Gastrocnemius medialis (tissue), 4 donors: ENCODE measurements at regions not wholly inside any gene's neighbourhood (a gene's known extent, or its start where the extent isn't known, plus 50 kb on each side); places are given as distances from the start of the nearest gene placed in this dataset.
"Not testable (repeated sequence)": the region's sequence is repeated elsewhere in the genome, so short reads cannot be mapped to it uniquely, and the experiment has no call there.

Experiments used
- ATAC-seq, 2 donors: fragments of 150-250 bp; one replicate each; pipeline ENCODE4 v1.9.1; 2016
- DNase-seq, 2 donors: peaks; one replicate each; pipeline ENCODE4 v3.0.0-alpha.2; 2019
- H3K27ac ChIP-seq, 4 donors: fragments of 200-600 bp; sonication (generic); 1 replicate in 1 of 4; 2 replicates in 3 of 4; pipeline ENCODE4 v1.5.1; 2016 to 2018; ENCODE audit warnings: mild to moderate bottlenecking in 2 of 4, moderate library complexity in 1 of 4
- H3K27me3 ChIP-seq, 3 donors: fragments of 200-600 bp; sonication (generic) in 2 of 3; 1 replicate in 1 of 3; 2 replicates in 2 of 3; pipeline versions ENCODE4 v1.5.1 to v1.6.0; 2016 to 2019; ENCODE audit warnings: mild to moderate bottlenecking in 1 of 3, moderate library complexity in 1 of 3
- H3K36me3 ChIP-seq, 2 donors: fragments of 200-600 bp; sonication (generic) in 1 of 2; one replicate each; pipeline ENCODE4 v1.5.1; 2017 to 2018
- H3K4me1 ChIP-seq, 2 donors: fragments of 200-600 bp; sonication (generic) in 1 of 2; one replicate each; pipeline ENCODE4 v1.5.1; 2016 to 2017; ENCODE audit warnings: mild to moderate bottlenecking in 2 of 2
- H3K4me3 ChIP-seq, 4 donors: fragments of 200-600 bp; sonication (generic) in 3 of 4; 1 replicate in 1 of 4; 2 replicates in 3 of 4; pipeline ENCODE4 v1.5.1; 2016 to 2019; ENCODE audit warnings: mild to moderate bottlenecking in 2 of 4
- H3K9me3 ChIP-seq, 3 donors: fragments of 200-600 bp; sonication (generic) in 2 of 3; 1 replicate in 1 of 3; 2 replicates in 2 of 3; pipeline ENCODE4 v1.5.1; 2016 to 2019
- POLR2A ChIP-seq, 2 donors: fragments of 450-650 bp; IDR thresholded peaks; one replicate each; pipeline ENCODE4 v1.6.1; 2017; ENCODE audit warnings: antibody characterized with exemption in 2 of 2, mild to moderate bottlenecking in 2 of 2, moderate library complexity in 2 of 2
- in situ Hi-C, 4 donors: fragments of 200-750 bp; cut with MboI; loops; one replicate each; pipeline versions ENCODE4 v1.15.0 to v1.8.0; 2017; ENCODE audit warnings: low sequenced_read_pairs in 4 of 4
- intact Hi-C: fragments of 100-400 bp; cut with DNase I; formaldehyde crosslinking; loops from one replicate; pipeline ENCODE4 v1.15.1; 2023; ENCODE audit warnings: low total_unique reads
- TF ChIP-seq, protein P1 (sequence below), 5 experiments: fragments of 450-650 bp in 3 of 5; fragments of 200-600 bp in 2 of 5; sonication (generic) in 2 of 5; IDR thresholded peaks in 4 of 5; conservative IDR thresholded peaks in 1 of 5; 1 replicate in 4 of 5; 2 replicates in 1 of 5; pipeline ENCODE4 v1.5.1; 2016 to 2019; ENCODE audit warnings: antibody characterized with exemption in 5 of 5, mild to moderate bottlenecking in 3 of 5, moderate library complexity in 3 of 5

DNA sequence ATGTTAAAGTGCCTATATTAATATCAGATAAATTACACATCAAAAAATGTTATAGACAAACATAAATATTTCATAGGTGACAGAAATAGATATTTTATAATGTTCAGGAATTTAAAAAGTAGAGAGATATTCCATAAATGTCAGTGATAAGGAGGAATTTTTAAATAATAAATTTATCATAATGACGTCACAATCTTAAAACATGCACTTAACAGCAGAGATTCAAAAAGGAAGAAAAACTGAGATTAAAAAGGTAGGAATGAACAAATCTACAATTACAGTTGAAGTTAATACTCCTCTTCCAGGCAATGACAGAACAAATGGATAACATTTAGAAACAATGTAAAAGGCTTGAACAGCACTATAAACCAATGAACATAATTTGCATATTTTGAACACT lies 345.4 kb upstream of the NOX3 start:
- DNase-seq (no peak), ATAC-seq (no peak)
- intact Hi-C loops (no loop called here), in situ Hi-C loops (no loop called here)
- Histone ChIP-seq H3K9me3 (no peaks in the 10 kb centered on the region), H3K36me3 (no peaks in the 10 kb centered on the region), H3K27ac (no peak overlapping the region), H3K4me3 (no peak overlapping the region), H3K4me1 (no peaks in the 10 kb centered on the region), H3K27me3 (no peaks in the 10 kb centered on the region)
- TF ChIP-seq POLR2A (IDR thresholded peaks at IDR 0.05) = no peak
- TF ChIP-seq, protein P1, sequence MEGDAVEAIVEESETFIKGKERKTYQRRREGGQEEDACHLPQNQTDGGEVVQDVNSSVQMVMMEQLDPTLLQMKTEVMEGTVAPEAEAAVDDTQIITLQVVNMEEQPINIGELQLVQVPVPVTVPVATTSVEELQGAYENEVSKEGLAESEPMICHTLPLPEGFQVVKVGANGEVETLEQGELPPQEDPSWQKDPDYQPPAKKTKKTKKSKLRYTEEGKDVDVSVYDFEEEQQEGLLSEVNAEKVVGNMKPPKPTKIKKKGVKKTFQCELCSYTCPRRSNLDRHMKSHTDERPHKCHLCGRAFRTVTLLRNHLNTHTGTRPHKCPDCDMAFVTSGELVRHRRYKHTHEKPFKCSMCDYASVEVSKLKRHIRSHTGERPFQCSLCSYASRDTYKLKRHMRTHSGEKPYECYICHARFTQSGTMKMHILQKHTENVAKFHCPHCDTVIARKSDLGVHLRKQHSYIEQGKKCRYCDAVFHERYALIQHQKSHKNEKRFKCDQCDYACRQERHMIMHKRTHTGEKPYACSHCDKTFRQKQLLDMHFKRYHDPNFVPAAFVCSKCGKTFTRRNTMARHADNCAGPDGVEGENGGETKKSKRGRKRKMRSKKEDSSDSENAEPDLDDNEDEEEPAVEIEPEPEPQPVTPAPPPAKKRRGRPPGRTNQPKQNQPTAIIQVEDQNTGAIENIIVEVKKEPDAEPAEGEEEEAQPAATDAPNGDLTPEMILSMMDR (IDR thresholded peaks at IDR 0.05 in 4 of 5, conservative IDR thresholded peaks at IDR 0.05 in 1 of 5) = no peak

GRCh38 chr6:155798876-155799275 lies 343.2 kb upstream of the NOX3 start:
- H3K9me3 ChIP-seq, H3K36me3 ChIP-seq, in situ Hi-C loops, H3K27ac ChIP-seq, intact Hi-C loops, ATAC-seq, H3K27me3 ChIP-seq, H3K4me1 ChIP-seq, H3K4me3 ChIP-seq, DNase-seq: not testable (repeated sequence)

- Histone ChIP-seq H3K9me3 (no peaks in the 10 kb centered on the region), H3K4me1 (no peaks in the 10 kb centered on the region), H3K4me3 (no peak overlapping the region), H3K27me3 (no peaks in the 10 kb centered on the region), H3K27ac (no peak overlapping the region), H3K36me3 (no peaks in the 10 kb centered on the region)
- in situ Hi-C loops = no loop called here
- ATAC-seq (no peak), DNase-seq (no peak)
- TF ChIP-seq POLR2A (IDR thresholded peaks at IDR 0.05) = no peak
- TF ChIP-seq, protein P1 (IDR thresholded peaks at IDR 0.05 in 4 of 5, conservative IDR thresholded peaks at IDR 0.05 in 1 of 5) = no peak
- intact Hi-C loops = no loop called here
Observed at GRCh38 chr6:155795173-155795796, 339.6 kb upstream of the NOX3 start.

- in situ Hi-C loops = no loop called here
- ATAC-seq (no peak), DNase-seq (no peak)
- H3K27ac ChIP-seq = no peak overlapping the region
- intact Hi-C loops = no loop called here
- H3K9me3 ChIP-seq = no peaks in the 10 kb centered on the region
- no peaks in the 10 kb centered on the region for H3K4me1 ChIP-seq
- no peaks in the 10 kb centered on the region for H3K27me3 ChIP-seq
- H3K36me3 ChIP-seq = no peaks in the 10 kb centered on the region
- no peak overlapping the region for H3K4me3 ChIP-seq
- TF ChIP-seq, protein P1 (IDR thresholded peaks at IDR 0.05 in 4 of 5, conservative IDR thresholded peaks at IDR 0.05 in 1 of 5) = no peak
Observed at GRCh38 chr6:155791891-155792290, 336.3 kb upstream of the NOX3 start.

- intact Hi-C loops = no loop called here
- ATAC-seq = no peak
- H3K36me3 ChIP-seq = no peaks in the 10 kb centered on the region
- H3K4me1 ChIP-seq = no peaks in the 10 kb centered on the region
- in situ Hi-C loops = no loop called here
- H3K9me3 ChIP-seq = no peaks in the 10 kb centered on the region
- H3K27me3 ChIP-seq = no peaks in the 10 kb centered on the region
- TF ChIP-seq, protein P1 (IDR thresholded peaks at IDR 0.05 in 4 of 5, conservative IDR thresholded peaks at IDR 0.05 in 1 of 5) = no peak
- TF ChIP-seq POLR2A (IDR thresholded peaks at IDR 0.05) = no peak
- no peak for DNase-seq
- no peak overlapping the region for H3K27ac ChIP-seq
- H3K4me3 ChIP-seq = no peak overlapping the region
Observed at GRCh38 chr6:155791186-155791585, 335.5 kb upstream of the NOX3 start.
